NOMO-1 treated with dmso at 0.1 percent for 144 hours (cell line): ENCODE measurements at regions not wholly inside any gene's neighbourhood (a gene's known extent, or its start where the extent isn't known, plus 50 kb on each side); places are given as distances from the start of the nearest gene placed in this dataset.

ENCODE experiments used
- DNase-seq: peaks from one replicate; lab custom pipeline; 2025; ENCODE audit not compliant: unreplicated experiment; lab: John Stamatoyannopoulos, UW

DNA sequence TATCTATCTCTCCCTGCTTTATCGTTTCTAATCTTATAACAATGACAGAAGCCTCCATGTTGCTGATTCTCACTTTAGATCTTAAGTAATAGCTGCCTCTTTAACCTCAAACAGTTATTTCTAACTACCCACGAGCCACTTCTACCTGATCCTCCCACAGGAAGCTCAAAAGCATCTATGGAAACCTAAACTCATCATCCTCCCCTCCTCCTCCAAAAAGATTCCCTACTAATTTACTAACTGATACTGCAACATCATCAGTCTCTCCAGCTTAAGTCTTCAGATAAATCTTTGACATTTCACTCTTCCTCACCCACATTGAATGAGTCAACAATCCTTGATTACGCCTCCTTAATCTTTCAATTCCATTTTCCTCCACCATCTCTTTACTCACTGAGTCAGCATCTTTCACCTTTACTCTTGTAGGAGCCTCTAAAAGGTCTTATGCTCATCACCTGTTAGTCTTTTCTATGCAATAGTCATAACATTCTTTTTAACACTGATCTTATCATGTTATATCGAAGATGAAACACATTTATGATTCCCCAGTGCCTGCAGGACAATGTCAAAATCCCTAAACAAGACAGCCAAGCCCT lies 526.7 kb upstream of the CDH4 start:
- no peak for DNase-seq

DNA sequence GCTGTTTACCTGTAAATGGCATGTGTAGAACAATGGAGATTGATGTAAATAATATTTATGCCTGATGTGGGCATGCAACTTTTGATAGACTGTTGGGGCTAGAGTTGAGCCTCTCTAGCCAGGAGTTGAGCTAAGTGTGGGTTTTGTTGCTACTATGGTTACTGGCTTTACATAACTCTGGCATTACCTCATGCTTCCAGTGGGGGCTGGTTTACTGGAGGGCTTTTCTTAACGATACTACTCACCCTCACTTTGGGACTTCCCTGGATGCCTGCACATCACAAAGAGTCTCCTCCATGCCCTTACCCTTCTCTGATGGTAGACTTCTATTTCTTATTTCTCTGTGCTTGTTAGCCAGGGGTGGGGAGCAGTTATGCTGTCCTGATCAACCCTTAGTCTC lies 524.6 kb upstream of the CDH4 start:
- DNase-seq: no peak

DNA sequence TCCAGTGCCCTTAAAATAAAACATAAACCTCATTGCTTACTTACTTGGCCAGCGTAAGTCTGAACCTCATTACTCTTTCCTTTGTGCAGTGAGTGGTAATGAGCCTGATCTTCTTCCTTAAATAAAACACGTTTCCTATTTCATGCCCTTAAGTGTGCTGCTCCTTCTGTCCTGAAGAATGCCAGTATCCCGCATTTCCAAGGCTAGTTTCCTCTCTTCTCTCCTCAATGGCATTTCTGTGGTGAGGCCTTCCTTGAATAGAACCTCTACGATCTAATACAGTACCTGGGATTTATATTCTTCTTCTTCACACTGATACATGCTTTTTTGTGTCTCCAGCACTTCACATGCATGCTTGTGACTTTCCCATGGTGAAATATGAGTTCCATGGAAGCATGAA lies 523.4 kb upstream of the CDH4 start:
- no peak for DNase-seq

DNA sequence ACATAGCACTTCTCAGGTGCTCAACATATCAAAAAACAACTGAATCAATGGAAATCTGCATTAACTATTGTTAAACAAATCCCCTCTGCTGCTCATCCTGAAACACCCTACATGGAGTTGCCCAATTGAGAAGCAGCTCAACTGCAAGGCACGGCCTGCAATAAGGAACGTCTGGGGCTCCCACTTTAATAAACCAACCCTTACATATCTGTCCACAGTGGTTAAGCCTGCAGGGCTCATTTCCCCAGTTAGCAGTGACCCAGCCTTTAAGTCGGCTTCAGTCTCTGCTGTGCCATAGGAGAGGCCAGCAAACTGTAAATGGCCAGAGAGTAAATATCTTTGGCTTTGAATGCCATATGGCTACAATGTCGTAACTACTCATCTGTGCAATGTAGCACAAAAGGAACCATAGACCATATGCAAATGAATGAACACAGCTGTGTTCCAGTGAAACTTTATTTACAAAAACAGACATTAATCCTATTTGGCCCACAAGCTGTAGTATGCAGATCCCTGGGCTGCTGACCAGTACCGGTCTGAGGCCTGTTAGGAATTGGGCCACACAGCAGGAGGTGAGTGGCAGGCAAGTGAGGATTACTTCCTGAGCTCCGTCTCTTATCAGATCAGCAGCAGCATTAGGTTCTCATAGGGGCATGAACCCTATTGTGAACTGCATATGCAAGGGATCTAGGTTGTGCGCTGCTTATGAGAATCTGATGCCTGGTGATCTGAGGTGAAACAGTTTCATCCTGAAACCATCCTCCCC lies 522.7 kb upstream of the CDH4 start:
- no peak for DNase-seq

DNA sequence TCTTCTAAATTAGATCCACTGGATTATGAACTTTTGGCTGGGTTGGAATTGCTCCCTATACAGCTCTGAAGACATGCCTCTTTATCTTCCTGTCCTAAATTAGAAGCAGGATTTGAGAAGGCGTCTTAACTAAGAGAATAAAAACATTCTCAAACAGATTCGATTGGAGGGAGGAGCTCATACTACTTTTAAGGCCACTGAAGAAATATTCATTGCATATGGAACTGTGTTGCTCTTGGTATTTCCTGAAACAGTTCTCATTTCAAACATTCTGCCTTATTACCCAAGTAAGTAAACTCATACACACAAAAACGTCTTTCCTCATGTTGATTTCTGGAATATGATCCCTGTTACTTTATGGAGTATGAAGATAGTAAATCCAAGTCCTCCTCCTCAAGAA lies 519.7 kb upstream of the CDH4 start:
- no peak for DNase-seq

DNA sequence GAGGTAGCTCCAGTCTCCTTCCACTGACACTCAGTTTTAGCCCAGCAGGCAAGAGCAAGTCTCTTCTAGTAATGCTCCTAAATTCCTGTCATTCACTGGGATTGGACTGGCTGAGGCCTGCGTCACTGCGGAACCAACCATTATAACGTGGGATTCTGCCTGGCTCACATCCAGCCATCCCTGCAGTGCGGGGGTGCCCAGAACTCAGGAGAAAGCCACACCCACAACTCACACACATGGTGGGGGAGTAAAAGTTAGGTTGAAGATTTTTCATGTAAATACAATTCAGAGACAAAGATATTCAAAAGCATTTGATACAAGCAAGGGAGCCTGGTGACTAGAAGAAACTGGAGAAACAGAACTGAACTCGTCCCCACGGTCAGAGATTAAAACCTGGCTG lies 504.0 kb upstream of the CDH4 start:
- no peak for DNase-seq

DNA sequence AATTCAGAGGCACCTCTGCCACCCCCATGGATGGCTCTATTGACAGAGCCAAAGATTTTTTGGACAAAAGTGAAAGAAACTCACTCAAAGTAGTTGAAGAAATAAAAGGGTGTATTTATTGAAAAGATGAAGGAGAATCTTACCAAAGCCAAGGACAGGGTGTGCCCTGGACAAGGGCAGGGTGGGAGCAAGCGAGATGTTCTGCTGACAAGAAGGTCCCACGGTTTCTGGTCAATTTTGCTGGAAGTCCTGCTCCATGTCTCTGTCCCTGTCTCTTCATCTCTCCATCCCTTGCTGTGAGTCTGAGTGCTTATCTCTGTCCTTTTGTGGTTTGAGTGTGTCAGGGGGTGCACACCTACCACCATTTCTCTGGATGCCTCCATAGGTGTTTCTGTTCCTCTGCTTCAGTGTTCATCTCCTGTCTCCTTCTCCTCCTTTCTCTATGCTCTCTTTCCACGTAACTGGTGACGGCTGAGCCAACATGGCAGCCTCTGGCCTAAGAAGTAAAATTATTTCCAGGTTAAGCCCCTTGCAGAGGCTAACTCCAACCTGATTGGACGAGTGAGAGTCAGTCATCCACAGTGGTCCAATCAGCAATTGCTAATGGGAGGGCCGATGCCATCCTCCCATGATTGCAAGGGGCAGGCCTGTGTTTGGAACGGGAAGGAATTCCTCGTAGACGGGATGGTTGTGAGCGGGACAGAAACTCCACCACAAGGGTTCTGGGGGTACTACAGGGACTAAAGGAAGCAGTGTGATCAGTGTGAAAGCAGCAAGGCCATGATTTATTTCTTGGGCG lies 502.1 kb upstream of the CDH4 start:
- DNase-seq: no peak

DNA sequence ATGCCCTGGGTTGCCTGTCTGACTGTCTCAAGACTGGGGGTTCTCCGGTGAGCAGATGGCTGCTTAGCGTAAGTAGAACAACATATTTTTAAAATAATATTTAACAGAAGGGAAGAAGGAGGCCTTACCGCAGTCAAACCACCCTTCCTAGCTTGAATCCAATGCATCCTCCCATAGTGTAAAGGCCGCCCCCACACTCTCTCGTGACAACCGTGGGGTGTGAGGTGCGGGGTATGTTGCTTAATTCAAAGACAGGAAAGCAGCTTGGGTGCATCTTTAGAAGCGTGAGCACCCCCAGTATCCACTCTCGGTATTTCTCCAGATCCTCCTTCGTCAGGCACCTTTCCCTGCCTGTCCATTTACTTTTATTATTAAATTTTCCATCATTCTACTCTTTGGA lies 501.2 kb upstream of the CDH4 start:
- DNase-seq: no peak

DNA sequence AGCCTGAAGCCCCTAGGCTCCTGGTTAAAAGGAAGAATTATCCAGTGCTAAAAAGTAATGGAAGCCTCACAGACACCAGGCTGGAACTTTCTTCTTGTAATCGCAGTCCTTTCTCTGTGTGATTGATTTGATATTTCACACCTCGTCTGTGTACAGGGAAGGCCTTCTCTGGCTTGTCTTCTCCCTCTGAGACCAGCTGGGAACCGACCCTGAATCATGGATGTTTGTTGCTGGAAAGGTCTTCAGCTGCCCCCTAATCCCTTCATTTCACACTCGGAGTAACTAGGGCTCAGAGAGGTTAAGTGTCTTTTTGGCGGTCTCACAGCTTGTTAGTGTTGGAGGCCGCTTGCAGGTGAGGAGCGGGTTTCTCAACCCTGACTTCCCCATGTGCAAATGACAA lies 500.2 kb upstream of the CDH4 start:
- no peak for DNase-seq

DNA sequence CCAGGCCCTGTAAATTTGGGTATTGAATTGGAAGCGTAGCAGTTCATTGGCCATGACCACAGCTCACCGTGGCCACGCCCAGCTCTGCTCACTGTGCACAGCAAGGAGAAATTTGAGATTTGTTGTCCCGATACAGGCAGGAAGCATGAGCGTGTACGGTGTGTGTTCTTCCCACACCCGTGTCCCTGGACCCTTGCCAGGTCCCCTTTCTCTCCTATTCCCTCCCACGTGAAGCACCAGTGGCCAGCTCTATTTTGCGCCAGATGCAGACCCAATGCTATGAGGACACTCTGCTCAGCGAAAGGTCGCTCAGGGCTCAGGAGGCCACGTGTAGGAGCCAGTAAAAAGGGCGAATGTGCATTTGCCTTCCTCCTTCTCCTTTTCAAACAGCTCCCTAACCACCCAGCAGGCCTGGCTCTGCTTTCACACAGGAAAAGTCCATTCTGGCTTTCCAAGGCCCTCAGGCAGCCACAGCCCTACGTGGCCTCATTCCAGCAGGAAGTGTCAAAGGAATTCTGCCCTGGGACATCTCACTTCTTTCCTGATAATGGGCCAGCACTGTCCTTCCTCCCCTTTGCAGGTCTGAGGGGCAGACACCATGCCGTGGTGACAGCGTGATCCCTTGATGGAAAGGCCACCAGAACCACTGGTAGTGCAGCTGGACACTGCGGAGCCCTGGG lies 499.2 kb upstream of the CDH4 start:
- DNase-seq: no peak

DNA sequence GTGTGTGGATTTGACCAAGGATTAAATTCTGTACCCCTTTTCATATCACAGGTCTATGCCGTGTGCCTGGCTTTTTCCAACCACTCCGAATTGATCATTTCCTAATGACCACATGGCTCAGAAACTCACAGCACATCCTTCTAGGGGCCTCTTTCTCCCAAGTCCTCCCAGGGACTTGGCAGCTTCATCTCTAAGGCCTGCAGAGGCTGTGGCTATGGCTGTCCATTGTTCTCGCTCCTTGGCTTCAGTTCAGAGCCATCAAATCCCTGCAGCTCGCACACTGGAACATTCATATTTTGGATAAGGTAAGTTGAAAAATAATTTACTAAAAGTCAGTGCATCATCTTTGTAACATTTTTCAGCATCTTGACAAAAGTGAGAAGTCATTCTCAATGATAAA lies 497.2 kb upstream of the CDH4 start:
- no peak for DNase-seq

DNA sequence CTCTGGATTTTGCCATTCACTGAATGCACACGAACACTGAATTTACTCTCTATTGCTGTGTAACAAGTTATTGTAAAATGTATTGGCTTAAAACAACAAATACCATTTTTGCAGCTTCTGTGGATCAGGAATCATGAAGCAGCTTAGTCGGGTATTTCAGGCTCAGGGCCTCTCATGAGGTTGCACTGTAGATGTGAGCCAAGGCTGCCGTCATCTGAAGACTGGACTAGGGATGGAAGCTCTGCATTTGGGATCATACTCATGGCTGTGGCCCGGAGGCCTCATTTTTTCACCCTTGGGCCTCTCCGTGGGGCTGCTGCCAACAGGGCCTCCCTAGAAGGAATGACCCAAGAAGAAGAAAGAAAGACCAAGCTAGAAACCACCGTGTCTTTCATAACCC lies 492.4 kb upstream of the CDH4 start:
- no peak for DNase-seq

DNA sequence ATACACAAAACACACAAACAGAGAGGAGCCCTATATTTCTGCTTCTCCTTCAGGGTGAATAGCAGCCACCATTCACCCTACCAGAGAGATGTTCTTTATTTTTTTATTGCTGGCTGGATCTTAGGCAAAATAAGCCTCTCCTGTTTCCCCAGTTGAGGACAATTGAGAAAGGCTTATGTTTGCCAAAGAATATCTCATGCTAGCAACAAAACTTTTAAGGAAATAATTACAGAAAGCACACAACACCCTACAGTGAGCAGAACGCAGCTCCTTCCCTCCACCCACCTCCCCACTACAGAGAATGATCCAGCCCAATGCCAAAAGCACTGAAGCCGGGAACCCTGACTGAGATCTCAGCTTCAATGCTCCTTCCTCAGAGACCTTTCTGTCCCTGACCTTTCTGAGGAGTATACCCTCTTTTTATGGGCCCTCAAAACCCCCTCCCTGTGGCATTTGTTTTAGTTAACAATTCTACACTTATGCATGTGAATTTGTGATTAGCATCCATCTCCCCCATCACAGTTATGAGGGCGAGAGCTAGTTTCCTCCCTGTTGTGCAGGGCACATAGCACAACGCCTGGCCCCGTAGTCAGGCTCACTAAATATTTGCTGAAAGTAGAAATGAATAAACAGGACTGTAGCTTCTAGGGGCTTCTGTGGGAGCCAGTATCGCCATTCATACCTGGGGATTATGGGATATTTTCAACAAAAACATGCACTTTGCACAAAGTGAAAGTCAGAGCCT lies 491.6 kb upstream of the CDH4 start:
- DNase-seq: no peak

DNA sequence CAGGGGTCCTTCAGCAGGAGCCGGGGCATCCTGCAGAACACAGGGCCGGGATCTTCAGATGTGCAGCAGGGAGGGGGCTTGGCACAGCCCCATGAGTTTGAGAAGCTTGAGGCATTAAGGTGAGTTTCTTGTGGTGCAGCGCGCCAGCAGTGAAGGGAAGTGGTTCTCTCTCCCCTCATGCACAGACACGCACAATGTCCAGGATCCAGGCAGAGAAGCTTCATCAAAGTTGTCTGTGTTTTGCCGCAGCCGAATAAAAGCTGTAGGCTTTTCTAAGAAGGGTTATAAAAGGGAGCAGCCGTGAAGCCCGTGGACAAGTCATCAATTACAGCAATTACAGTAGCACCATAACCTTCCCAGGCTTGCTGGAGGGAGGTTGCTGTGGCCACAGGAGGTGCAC lies 491.0 kb upstream of the CDH4 start:
- no peak for DNase-seq

DNA sequence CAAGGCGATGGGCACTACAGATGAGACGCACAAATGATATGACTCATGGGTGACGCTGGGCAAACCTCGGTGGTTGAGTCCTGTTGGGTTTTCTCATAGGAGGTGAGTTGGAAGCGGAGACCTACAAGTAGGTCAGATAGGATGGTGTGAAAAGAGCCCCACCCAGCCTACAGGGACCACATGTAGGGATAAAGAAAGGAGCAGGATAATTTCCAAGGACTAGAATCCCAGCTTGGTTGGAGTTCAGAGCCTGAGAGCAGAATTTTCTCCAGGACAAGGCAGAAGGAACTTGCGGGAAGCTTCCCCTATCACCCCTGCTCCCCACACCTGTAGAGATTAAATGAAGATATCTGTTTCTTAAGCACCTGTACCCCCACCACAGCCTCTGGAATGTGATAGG lies 489.7 kb upstream of the CDH4 start:
- no peak for DNase-seq

DNA sequence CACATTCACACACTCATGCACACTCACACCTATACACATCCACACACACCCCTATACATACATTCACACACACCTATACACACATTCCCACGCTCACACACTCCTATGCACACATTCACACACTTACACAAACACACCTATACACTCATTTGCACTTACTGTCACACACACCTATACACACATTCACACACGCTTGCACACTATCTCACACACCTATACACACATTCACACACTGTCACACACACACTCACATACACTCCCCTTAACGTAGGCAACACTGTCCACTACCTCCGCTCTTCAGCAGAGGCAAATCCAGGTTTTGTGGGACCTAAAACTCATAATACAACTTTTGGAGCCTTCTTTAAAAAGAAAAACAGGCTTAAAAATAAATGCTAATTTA lies 487.7 kb upstream of the CDH4 start:
- DNase-seq: no peak

DNA sequence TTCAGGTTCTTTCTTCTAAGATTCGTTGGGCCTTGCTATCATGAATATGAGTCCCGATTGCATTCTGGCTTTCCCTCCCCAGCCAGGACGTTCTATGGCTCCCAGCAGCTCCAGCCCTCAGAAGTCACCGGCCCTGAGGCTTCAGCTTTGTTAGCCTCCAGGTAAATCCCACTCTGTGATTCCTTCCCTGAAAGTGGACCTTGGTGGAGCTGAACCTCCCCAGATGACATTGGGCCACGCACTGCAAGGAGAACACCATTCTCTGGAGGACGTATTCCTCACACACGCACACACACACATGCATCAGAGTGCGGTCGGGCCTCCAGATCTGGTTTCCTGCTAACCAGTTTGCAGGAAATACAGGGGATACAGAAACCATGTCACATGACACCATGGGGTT lies 487.3 kb upstream of the CDH4 start:
- DNase-seq: no peak

DNA sequence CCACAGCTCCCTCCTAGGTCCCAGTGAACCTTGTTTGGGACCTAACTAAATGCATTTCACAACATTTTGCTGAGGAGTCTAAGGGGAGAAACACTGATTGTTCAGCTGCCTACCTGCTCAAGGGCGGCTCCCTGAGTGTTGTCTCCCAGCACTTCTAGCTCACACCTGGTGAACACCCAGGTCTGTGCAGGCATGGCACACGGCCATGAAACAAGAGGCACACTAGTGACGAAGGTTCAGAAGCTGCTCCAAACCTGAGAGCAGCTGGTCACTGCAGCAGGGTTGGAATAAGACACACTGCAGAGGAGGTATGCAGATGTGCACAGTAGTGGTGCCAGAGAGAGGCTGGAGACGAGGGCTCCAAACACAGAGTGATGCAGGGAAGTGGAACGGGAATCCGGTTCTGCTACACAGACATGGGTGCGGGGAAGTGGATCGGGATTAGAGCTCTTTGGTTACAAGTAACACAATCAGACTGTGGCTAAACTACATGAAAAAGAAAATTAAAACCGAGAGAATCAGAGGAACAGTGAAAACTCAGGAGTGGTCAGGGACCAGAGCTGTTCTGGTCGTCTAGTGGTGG lies 486.1 kb upstream of the CDH4 start:
- no peak for DNase-seq

DNA sequence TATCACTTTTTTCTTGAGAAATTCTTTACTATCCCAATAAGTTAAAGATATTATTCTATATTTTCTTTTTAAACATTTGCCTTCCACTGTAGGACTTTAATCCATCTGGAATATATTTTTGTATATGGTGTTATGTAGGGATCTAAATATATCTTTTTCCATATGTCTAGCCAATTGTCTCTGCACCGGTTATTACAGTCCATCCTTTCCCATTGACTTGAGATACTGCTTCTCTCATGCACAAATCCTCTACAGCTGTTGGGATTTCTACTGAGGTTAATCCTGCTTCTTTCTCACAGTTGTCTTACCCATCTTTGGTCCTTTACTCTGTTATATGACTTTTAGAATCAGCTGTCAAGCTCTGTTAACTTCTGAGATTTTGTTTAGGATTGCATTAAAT lies 483.8 kb upstream of the CDH4 start:
- no peak for DNase-seq

DNA sequence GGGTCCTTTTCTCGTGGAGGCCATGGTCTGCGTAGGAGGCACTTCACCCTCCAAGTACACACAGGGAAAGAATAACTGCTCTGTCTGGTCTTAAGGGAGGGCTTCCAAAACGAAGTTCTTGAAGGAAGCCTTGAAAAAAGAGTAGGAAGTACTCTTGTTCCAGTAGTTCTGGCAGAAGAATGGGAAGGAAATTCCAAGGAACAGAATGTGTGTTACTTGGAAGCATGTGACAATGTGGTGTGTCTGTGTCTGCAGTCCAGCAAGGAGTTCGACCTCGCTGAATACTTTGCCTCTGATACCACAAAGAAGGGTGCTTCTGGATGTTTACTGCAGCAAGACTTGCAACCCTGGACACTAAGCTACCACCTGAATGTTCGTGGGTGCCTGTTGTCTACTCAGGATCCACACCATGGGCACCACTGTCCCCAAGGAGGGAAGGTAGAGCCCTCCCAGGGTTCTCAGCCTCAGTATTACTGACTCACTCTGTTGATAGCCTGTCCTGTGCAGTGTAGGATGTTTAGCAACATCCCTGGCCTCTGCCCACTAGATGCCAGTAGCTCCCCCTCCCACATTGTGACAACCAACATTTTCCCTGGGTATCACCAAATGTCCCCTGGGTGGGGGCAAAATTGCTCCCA lies 471.6 kb upstream of the CDH4 start:
- no peak for DNase-seq
